ENCODE measurements at regions not wholly inside any gene's neighbourhood (a gene's known extent, or its start where the extent isn't known, plus 50 kb on each side); places are given as distances from the start of the nearest gene placed in this dataset.
"Not testable (repeated sequence)": the region's sequence is repeated elsewhere in the genome, so short reads cannot be mapped to it uniquely, and the experiment has no call there.

- DNase-seq (ENCODE audit: low read depth in 2 of 3, low spot score in 2 of 3) = no peak
Observed at GRCh38 chr10:9230625-9231024, 1176.1 kb downstream of the GATA3 start.

GRCh38 chr10:9234191-9234590 lies 1179.7 kb downstream of the GATA3 start:
- DNase-seq (ENCODE audit: low read depth in 2 of 3, low spot score in 2 of 3) = no peak

DNA sequence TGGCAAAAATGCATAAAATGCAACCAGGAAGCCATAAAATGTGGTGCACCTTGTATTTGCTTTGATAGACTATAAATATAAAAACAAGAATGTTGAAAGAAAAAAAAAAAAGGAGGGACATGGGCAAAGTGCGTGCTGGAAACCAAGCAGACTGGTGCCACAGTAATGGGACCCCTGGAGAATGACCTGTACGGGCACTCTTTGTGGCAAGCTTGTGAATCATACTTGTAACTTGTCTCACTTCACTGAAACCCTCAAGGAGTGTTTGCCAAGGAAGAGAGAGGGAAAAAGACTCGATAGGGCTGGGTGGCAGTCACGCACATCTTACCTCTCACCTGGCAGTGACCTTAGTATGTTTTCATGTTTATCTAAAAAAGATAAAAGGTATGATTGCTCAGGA lies 1183.6 kb downstream of the GATA3 start:
- DNase-seq (ENCODE audit: low read depth in 2 of 3, low spot score in 2 of 3) = no peak

GRCh38 chr10:9239298-9239697 lies 1184.8 kb downstream of the GATA3 start:
- no peak for DNase-seq (ENCODE audit: low read depth in 2 of 3, low spot score in 2 of 3)

DNA sequence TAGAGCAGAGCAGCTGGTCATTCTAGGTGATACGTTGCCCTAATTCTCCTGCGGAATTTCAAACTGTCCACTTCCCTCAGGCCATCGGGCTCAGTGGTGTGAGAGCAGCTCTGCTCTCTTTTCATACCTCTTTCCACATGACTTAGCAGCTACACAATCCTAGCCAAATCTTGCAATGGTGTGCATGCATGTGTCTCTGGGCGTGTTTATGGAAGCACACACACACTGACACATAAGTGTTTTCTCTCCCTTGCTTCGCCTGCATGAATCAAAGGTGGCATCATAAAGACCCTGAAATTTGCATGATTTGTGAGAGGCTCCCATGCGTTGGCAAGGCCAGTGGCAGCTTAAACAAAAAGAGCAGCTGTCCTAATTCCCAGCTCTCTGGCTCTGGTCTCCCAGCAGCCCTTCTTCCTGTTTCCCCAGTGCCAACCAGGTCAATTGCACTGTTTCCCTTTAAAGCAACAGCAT lies 1189.5 kb downstream of the GATA3 start:
- DNase-seq (ENCODE audit: low read depth in 2 of 3, low spot score in 2 of 3) = no peak

GRCh38 chr10:9244864-9245263 lies 1190.4 kb downstream of the GATA3 start:
- DNase-seq (ENCODE audit: low read depth in 2 of 3, low spot score in 2 of 3) = no peak

DNA sequence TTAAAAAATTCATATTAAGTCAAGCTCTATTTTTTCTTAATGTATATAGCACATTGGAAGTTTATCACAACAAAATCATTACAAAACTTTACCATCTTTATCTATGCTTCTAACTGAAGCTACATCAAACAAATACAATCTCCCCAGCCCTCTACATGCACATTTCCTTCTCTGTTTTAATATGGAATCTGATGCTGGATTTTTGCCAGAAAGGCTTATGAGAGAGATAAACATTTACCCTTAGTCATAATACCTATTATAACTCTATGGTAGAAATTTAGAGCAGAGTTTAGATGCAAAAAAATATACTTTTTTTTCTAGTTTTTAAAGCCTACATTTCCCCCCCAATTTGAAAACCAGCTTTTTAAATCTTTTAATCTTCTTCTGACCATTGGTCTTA lies 1198.6 kb downstream of the GATA3 start:
- no peak for DNase-seq (ENCODE audit: low read depth in 2 of 3, low spot score in 2 of 3)

GRCh38 chr10:9254353-9254752 lies 1199.9 kb downstream of the GATA3 start:
- no peak for DNase-seq (ENCODE audit: low read depth in 2 of 3, low spot score in 2 of 3)

DNA sequence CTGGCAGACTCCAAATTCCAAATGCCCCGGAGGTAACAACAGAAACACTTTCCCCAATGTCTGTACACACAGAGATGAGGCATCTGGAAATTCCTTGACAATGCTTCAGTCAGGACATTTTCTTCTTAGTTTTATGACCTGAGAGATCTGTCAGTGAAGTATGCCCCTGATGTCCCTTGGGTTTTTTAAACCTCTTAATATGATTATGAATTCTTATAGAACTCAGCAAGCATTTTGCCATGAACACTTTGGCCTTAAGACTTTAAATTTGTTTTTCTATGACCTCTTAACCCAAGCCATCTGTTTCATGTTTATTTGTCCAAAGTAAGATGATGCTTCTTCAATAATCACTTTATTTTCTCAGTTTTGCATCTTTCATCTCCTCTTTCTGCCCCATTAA lies 1206.2 kb downstream of the GATA3 start:
- no peak for DNase-seq (ENCODE audit: low read depth in 2 of 3, low spot score in 2 of 3)

DNA sequence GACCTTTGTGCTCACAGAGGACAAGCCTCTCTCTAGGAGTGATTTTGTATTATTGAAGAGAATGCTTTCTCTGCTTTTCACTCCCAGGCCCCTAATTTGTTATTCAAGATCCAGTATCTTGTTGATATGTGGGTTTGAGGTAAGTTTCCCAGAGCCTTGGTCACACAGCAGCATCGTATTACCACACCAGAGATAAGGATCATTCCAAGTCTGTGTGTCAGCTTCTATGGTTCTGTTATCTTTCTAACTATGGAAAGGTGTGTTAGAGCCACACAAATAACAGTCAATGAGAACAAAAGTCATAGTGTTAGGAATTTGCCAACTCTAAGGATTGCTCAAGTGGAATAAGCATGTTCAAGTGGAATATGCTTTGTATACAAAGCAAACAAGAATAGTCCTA lies 1208.3 kb downstream of the GATA3 start:
- DNase-seq (ENCODE audit: low read depth in 2 of 3, low spot score in 2 of 3) = no peak

DNA sequence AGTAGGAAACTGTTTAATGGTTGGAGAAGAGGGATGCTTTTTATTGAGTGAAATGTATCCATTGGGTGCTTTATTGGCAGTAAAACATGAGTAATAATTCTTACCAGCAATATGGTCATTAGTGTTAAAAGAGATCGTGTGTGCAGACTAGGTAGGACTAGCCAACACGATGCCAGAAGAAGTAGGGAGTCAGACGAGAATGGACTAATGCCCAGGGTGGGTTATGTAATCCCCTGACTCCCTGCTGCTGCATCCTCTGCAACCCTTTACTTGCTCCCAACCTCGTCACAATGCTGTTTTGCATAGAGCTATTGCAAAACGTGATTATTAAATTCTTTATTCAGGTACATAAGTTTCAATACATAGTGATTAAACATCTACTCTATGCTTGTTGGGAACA lies 1213.7 kb downstream of the GATA3 start:
- no peak for DNase-seq (ENCODE audit: low read depth in 2 of 3, low spot score in 2 of 3)

DNA sequence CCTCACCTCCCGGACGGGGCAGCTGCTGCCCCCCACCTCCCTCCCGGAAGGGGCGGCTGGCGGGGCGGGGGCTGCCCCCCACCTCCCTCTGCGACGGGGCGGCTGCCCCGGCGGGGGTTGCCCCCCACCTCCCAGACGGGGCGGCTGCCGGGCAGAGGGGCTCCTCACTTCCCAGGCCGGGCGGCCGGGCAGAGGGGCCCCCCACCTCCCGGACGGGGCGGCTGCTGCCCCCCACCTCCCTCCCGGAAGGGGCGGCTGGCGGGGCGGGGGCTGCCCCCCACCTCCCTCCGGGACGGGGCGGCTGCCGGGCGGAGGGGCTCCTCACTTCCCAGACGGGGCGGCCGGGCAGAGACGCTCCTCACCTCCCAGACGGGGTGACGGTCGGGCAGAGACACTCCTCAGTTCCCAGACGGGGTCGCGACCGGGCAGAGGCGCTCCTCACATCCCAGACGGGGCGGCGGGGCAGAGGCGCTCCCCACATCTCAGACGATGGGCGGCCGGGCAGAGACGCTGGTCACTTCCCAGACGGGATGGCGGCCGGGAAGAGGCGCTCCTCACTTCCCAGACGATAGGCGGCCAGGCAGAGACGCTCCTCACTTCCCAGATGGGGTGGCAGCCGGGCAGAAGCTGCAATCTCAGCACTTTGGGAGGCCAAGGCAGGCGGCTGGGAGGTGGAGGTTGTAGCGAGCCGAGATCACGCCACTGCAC lies 1218.8 kb downstream of the GATA3 start:
- not testable (repeated sequence) for DNase-seq (ENCODE audit: low read depth in 2 of 3, low spot score in 2 of 3)

DNA sequence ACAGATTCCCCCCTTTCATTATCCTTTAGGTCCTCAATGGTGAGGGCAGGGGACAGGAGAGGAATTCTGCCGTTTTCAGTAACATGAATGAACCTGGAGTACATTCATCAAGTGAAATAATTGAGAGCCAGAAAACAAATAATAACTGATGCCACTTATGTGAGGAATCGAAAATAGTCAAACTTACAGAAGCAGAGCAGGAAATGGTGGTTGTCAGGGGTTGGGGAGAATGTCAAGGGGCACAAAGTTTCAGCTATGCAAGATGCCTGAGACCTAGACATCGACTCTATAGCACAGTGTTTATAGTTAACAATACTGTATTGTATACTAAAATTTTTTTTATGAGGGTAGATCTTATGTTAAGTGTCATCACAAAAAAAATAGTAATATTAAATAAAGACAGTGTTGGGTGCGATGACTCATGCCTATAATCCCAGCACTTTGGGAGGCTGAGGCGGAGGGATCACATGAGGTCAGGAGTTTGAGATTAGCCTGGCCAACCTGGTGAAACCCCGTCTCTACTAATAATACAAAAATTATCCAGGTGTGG lies 1219.8 kb downstream of the GATA3 start:
- no peak for DNase-seq (ENCODE audit: low read depth in 2 of 3, low spot score in 2 of 3)

GRCh38 chr10:9275861-9276260 lies 1221.4 kb downstream of the GATA3 start:
- DNase-seq (ENCODE audit: low read depth in 2 of 3, low spot score in 2 of 3) = no peak

DNA sequence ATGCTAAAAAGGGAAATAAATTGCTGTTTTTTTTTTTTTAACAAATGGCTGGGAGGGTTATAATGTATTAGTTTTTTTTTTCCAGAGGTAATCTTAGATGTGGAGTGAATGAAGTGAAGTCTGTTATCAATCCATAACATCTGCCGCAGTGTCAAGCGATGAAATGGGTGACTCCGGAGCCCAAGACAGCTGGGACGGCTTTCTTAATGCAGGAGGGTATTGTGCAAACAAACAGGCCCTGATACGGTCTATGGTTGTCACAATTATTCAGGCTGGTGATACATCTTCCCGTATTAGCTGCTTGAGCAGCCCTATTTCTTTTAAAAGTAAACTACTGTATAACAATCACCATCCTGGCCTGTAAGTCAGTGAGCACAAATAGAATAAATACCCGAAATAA lies 1231.2 kb downstream of the GATA3 start:
- no peak for DNase-seq (ENCODE audit: low read depth in 2 of 3, low spot score in 2 of 3)

DNA sequence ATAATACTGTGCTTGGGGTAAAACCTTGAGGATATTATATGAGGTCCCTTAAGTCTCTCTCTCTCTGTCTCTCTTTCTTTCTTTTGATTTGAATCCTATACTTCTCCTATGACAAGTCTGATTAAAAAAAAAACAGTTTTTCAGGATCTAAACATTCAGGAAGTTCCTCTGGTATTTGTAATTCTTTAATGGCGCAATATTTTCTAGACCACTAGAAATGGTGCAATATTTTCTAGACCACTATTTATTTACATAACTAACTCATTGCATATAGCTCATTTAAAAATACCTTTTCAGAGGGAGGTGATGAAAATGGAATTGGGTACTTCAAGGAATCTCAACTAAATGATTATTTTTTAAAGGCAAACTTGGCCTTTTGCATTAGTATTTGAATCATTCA lies 1235.3 kb downstream of the GATA3 start:
- no peak for DNase-seq (ENCODE audit: low read depth in 2 of 3, low spot score in 2 of 3)

- no peak for DNase-seq (ENCODE audit: low read depth in 2 of 3, low spot score in 2 of 3)
Observed at GRCh38 chr10:9291081-9291480, 1236.6 kb downstream of the GATA3 start.

DNA sequence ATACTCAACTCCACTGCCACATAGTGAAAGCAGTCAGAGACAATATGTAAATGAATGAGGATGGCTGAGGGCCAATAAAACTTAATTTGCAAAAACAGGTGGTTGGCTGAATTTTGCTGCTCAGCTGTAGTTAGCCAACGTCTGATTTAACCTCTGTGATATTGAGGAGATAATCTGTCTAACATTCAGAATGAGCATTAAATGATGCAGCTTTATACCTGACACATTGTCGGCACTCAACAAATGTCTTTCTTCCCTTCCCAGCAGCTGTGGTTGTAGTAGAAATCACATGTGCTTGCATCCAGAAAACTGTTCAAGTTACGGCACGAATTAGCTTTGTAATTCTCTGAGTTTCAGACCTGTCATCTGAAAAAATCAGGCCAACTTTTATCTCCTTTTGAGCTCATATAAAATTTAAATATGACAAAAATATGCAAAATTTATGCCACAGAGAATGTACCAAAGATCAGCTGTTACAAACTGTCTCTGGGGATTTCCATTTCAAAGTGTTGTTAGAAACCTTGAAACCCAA lies 1239.7 kb downstream of the GATA3 start:
- no peak for DNase-seq (ENCODE audit: low read depth in 2 of 3, low spot score in 2 of 3)

DNA sequence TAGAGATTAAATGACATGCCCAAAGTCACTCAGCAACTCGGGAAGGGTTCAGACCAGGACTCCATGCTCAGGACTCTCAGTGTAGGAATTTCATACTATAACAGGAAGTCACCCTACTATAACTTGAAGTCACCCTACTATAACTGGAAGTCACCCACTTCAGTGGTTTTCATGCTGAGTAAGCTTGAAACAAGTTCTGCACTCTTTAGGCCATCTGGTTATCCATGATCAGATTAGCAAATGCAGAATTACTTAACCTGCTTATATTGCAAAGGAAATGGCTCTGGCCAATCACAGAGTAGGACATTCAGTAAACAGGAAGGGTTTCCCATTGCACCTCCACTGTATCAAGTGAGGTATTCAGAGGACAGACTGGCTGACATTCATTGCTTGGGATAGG lies 1240.4 kb downstream of the GATA3 start:
- DNase-seq (ENCODE audit: low read depth in 2 of 3, low spot score in 2 of 3) = no peak

DNA sequence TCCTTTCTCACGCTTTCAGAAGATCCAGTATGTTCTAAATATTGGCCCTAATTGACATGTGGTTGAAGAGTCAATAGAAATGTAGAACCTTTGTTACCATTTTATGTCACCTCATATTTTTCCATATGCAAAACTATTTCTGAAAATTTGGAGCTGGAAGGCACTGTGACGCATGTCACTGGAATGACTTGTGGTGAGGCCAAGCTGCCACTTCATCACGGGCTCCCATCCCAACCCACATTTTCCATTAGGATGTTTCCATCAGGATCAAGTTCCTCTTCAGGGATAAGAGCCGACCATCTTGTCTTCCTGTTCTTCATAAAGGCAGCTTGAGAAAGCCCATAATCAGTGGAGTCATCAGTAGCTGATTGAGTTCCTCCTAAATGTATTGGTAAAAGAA lies 1241.7 kb downstream of the GATA3 start:
- DNase-seq (ENCODE audit: low read depth in 2 of 3, low spot score in 2 of 3) = no peak

DNA sequence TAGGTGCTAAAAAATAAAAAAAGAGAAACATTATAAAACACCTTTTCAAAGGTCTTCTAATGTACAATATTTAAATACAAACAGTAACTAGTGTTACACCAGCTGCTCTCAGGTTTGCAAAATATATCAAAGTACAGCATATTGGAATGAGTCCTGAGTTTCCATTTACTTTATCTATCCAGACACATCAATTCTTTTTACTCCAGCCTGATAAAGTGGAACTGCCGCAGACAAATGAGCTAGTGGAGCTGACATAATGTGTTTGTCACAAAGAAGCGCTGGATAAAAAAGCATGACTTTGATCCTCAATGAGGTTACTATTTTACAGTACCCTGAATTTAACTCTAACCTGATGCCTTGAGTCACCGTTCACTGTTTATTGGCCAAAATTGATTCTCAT lies 1243.1 kb downstream of the GATA3 start:
- DNase-seq (ENCODE audit: low read depth in 2 of 3, low spot score in 2 of 3) = no peak

- DNase-seq (ENCODE audit: low read depth in 2 of 3, low spot score in 2 of 3) = no peak
Observed at GRCh38 chr10:9299966-9300365, 1245.5 kb downstream of the GATA3 start.

DNA sequence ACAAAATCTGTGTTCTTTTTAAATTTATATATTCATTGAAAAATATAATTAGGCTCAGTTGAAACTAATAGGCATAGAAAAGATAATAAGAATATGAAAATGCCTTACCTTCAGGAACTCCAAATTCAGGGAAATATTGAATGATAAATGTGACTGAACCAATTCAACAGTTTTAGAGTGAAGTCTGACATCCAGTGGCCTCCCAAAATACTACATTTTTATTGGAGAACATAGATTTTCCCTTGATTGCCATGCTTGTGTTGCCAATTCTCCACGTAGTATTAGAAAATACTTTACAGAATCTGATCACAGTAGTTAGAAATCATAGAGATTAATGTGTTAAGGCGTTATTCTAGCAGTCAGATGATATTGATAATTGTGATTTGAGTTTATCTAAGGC lies 1246.7 kb downstream of the GATA3 start:
- no peak for DNase-seq (ENCODE audit: low read depth in 2 of 3, low spot score in 2 of 3)

Data from activated CD8-positive, alpha-beta memory T cell treated with anti-CD3 and anti-CD28 coated beads for 48 hours (primary cell).